Body of pancreas (tissue), 4 donors: ENCODE measurements at regions not wholly inside any gene's neighbourhood (a gene's known extent, or its start where the extent isn't known, plus 50 kb on each side); places are given as distances from the start of the nearest gene placed in this dataset.

Experiments used
- POLR2A ChIP-seq, 3 donors: fragments of 450-650 bp; IDR thresholded peaks; one replicate each; pipeline ENCODE4 v1.6.1; 2016; ENCODE audit warnings: antibody characterized with exemption in 3 of 3, mild to moderate bottlenecking in 2 of 3
- TF ChIP-seq, protein P1 (sequence below), 7 experiments: fragments of 450-650 bp in 4 of 7; fragments of 200-600 bp in 3 of 7; sonication (generic) in 3 of 7; IDR thresholded peaks; one replicate each; pipeline ENCODE4 v1.5.1; 2016 to 2019; ENCODE audit warnings: antibody characterized with exemption in 7 of 7

GRCh38 chr5:104049752-104050151 lies 487.2 kb upstream of the NUDT12 start:
- TF ChIP-seq, protein P1, sequence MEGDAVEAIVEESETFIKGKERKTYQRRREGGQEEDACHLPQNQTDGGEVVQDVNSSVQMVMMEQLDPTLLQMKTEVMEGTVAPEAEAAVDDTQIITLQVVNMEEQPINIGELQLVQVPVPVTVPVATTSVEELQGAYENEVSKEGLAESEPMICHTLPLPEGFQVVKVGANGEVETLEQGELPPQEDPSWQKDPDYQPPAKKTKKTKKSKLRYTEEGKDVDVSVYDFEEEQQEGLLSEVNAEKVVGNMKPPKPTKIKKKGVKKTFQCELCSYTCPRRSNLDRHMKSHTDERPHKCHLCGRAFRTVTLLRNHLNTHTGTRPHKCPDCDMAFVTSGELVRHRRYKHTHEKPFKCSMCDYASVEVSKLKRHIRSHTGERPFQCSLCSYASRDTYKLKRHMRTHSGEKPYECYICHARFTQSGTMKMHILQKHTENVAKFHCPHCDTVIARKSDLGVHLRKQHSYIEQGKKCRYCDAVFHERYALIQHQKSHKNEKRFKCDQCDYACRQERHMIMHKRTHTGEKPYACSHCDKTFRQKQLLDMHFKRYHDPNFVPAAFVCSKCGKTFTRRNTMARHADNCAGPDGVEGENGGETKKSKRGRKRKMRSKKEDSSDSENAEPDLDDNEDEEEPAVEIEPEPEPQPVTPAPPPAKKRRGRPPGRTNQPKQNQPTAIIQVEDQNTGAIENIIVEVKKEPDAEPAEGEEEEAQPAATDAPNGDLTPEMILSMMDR (IDR thresholded peaks at IDR 0.05) = no peak
- no peak for TF ChIP-seq POLR2A (IDR thresholded peaks at IDR 0.05)
